Heart left ventricle (tissue), 13 donors: ENCODE measurements at regions not wholly inside any gene's neighbourhood (a gene's known extent, or its start where the extent isn't known, plus 50 kb on each side); places are given as distances from the start of the nearest gene placed in this dataset.

Source experiments
- CTCF ChIP-seq, 12 donors: fragments of 200-600 bp; sonication (generic) in 4 of 12; IDR thresholded peaks; one replicate each; pipeline versions ENCODE4 v1.5.0 to v1.8.0; 2018 to 2022; ENCODE audit warnings: antibody characterized with exemption in 12 of 12, mild to moderate bottlenecking in 5 of 12
- POLR2A ChIP-seq, 2 donors: fragments of 450-650 bp; IDR thresholded peaks; one replicate each; pipeline ENCODE4 v1.6.1; 2017; ENCODE audit warnings: antibody characterized with exemption in 2 of 2, mild to moderate bottlenecking in 2 of 2, moderate library complexity in 2 of 2
- donor health status: ischemic (EF 13 %, LVEDD 7.1; RV severe dilation, severe dysfunction).
- donor health status: DM: no; HTN: yes; CAD: no.
- donor health status: DM: no; HTN: no; CAD: no.
- donor health status: ischemic (EF 25% LVEDD 6.9; RV normal size, moderate dysfunction).
- donor health status: ischemic (EF 25% LVEDD 5.7; RV mildly dilated, moderate dysfunction).
- donor health status: ischemic (EF 35%, LVEDD 5.7; RV mildly dilated, moderate dysfunction).
- donor health status: nonischemic (EF 11% LVEDD 7.7; RV severe dilation, severe dysfunction).
- donor health status: DM: yes; HTN: yes; CAD: no.
- donor health status: PGD.
- donor health status: ischemic (EF 29% LVEDD 5.4; RV normal size, mild dysfunction).
- donor health status: nonischemic (EF 23%, LVEDD 6.1; RV moderate dilation, normal function).

GRCh38 chr2:16477648-16478047 lies 188.0 kb downstream of the CYRIA start:
- TF ChIP-seq CTCF (IDR thresholded peaks at IDR 0.05) (no peak), POLR2A (IDR thresholded peaks at IDR 0.05) (no peak)
